Nephron (organoid): ENCODE measurements at regions not wholly inside any gene's neighbourhood (a gene's known extent, or its start where the extent isn't known, plus 50 kb on each side); places are given as distances from the start of the nearest gene placed in this dataset.

Experiments
- H3K27ac Mint-ChIP-seq, 3 experiments: 2 replicates each; pipeline ENCODE4 v1.8.0; 2020; ENCODE audit warnings: mixed read lengths in 3 of 3, mild to moderate bottlenecking in 2 of 3, moderate library complexity in 1 of 3
- H3K27me3 Mint-ChIP-seq: 2 replicates; pipeline ENCODE4 v1.8.0; 2021; ENCODE audit warnings: low read depth, mild to moderate bottlenecking, moderate library complexity, mixed read lengths
- H3K36me3 Mint-ChIP-seq: 2 replicates; pipeline ENCODE4 v1.8.0; 2020; ENCODE audit warnings: low read depth, mixed read lengths
- H3K4me1 Mint-ChIP-seq: 2 replicates; pipeline ENCODE4 v1.8.0; 2020; ENCODE audit warnings: mixed read lengths
- H3K4me3 Mint-ChIP-seq, 3 experiments: 2 replicates each; pipeline ENCODE4 v1.8.0; 2020; ENCODE audit warnings: mild to moderate bottlenecking in 3 of 3, mixed read lengths in 3 of 3, moderate library complexity in 2 of 3
- H3K9me3 Mint-ChIP-seq: 2 replicates; pipeline ENCODE4 v1.8.0; 2020; ENCODE audit warnings: mixed read lengths
- CTCF ChIP-seq, 3 experiments: fragments of 200-600 bp; sonication (generic); IDR thresholded peaks; one replicate each; pipeline ENCODE4 v1.5.0; 2021; ENCODE audit warnings: antibody characterized with exemption in 3 of 3; ENCODE audit not compliant: unreplicated experiment in 3 of 3

- Mint-ChIP-seq H3K36me3 (no peaks in the 10 kb centered on the region), H3K4me1 (peaks cover 4% of the 10 kb centered on the region), H3K9me3 (no peaks in the 10 kb centered on the region), H3K4me3 (no peak overlapping the region), H3K27ac (no peak overlapping the region), H3K27me3 (peaks cover 14% of the 10 kb centered on the region)
- no peak for TF ChIP-seq CTCF (IDR thresholded peaks at IDR 0.05; ENCODE audit: unreplicated experiment in 3 of 3)
Observed at GRCh38 chr11:45053736-45054446, 92.5 kb upstream of the PRDM11 start.

- Mint-ChIP-seq H3K36me3 (no peaks in the 10 kb centered on the region), H3K27ac (no peak overlapping the region), H3K4me3 (no peak overlapping the region), H3K4me1 (no peaks in the 10 kb centered on the region), H3K27me3 (peaks cover 14% of the 10 kb centered on the region), H3K9me3 (no peaks in the 10 kb centered on the region)
- no peak for TF ChIP-seq CTCF (IDR thresholded peaks at IDR 0.05; ENCODE audit: unreplicated experiment in 3 of 3)
Observed at GRCh38 chr11:45054956-45055355, 91.5 kb upstream of the PRDM11 start.

GRCh38 chr11:45056529-45056928, 89.9 kb upstream of the PRDM11 start:
- Mint-ChIP-seq H3K27me3 (peaks cover 14% of the 10 kb centered on the region), H3K4me3 (no peak overlapping the region), H3K27ac (no peak overlapping the region), H3K4me1 (no peaks in the 10 kb centered on the region), H3K36me3 (no peaks in the 10 kb centered on the region), H3K9me3 (no peaks in the 10 kb centered on the region)
- TF ChIP-seq CTCF (IDR thresholded peaks at IDR 0.05; ENCODE audit: unreplicated experiment in 3 of 3) = no peak

GRCh38 chr11:45057938-45058646, 88.3 kb upstream of the PRDM11 start:
- Mint-ChIP-seq H3K36me3 (no peaks in the 10 kb centered on the region), H3K27me3 (peaks cover 14% of the 10 kb centered on the region), H3K4me3 (no peak overlapping the region), H3K27ac (no peak overlapping the region), H3K9me3 (peaks cover 3% of the 10 kb centered on the region), H3K4me1 (no peaks in the 10 kb centered on the region)
- TF ChIP-seq CTCF (IDR thresholded peaks at IDR 0.05; ENCODE audit: unreplicated experiment in 3 of 3) = no peak

- no peaks in the 10 kb centered on the region for H3K4me1 Mint-ChIP-seq
Observed at GRCh38 chr11:45058647-45058950, 87.8 kb upstream of the PRDM11 start.

More at GRCh38 chr11:45058647-45058950, 87.8 kb upstream of the PRDM11 start:
- no peaks in the 10 kb centered on the region for H3K36me3 Mint-ChIP-seq
- H3K27ac Mint-ChIP-seq = no peak overlapping the region
- peaks cover 14% of the 10 kb centered on the region for H3K27me3 Mint-ChIP-seq
- peaks cover 5% of the 10 kb centered on the region for H3K9me3 Mint-ChIP-seq
- H3K4me3 Mint-ChIP-seq = no peak overlapping the region
- no peak for TF ChIP-seq CTCF (IDR thresholded peaks at IDR 0.05; ENCODE audit: unreplicated experiment in 3 of 3)
